ENCODE measurements at regions not wholly inside any gene's neighbourhood (a gene's known extent, or its start where the extent isn't known, plus 50 kb on each side); places are given as distances from the start of the nearest gene placed in this dataset.

- no peak overlapping the region for H3K4me3 ChIP-seq (ENCODE audit: low read length)
- no peak for TF ChIP-seq CTCF (IDR thresholded peaks at IDR 0.05; ENCODE audit: insufficient read depth, low read depth, low read length, missing control alignments)
- DNase-seq (ENCODE audit: low read depth): no peak
Observed at GRCh38 chr2:54372361-54372760, 83.8 kb upstream of the SPTBN1 start.

- no peak for DNase-seq (ENCODE audit: low read depth)
- H3K4me3 ChIP-seq (ENCODE audit: low read length): no peak overlapping the region
- no peak for TF ChIP-seq CTCF (IDR thresholded peaks at IDR 0.05; ENCODE audit: insufficient read depth, low read depth, low read length, missing control alignments)
Observed at GRCh38 chr2:54373855-54374254, 82.3 kb upstream of the SPTBN1 start.

GRCh38 chr2:54374591-54375364, 81.3 kb upstream of the SPTBN1 start:
- TF ChIP-seq CTCF (IDR thresholded peaks at IDR 0.05; ENCODE audit: insufficient read depth, low read depth, low read length, missing control alignments): no peak
- H3K4me3 ChIP-seq (ENCODE audit: low read length): no peak overlapping the region
- DNase-seq (ENCODE audit: low read depth): no peak

- no peak overlapping the region for H3K4me3 ChIP-seq (ENCODE audit: low read length)
- no peak for DNase-seq (ENCODE audit: low read depth)
- no peak for TF ChIP-seq CTCF (IDR thresholded peaks at IDR 0.05; ENCODE audit: insufficient read depth, low read depth, low read length, missing control alignments)
Observed at GRCh38 chr2:54377451-54377850, 78.7 kb upstream of the SPTBN1 start.

GRCh38 chr2:54377901-54378493, 78.1 kb upstream of the SPTBN1 start:
- H3K4me3 ChIP-seq (ENCODE audit: low read length): no peak overlapping the region
- no peak for DNase-seq (ENCODE audit: low read depth)
- TF ChIP-seq CTCF (IDR thresholded peaks at IDR 0.05; ENCODE audit: insufficient read depth, low read depth, low read length, missing control alignments): no peak

GRCh38 chr2:54380670-54381069, 75.5 kb upstream of the SPTBN1 start:
- no peak for TF ChIP-seq CTCF (IDR thresholded peaks at IDR 0.05; ENCODE audit: insufficient read depth, low read depth, low read length, missing control alignments)
- DNase-seq (ENCODE audit: low read depth): peak; percentile 22
- H3K4me3 ChIP-seq (ENCODE audit: low read length): no peak overlapping the region

- TF ChIP-seq CTCF (IDR thresholded peaks at IDR 0.05; ENCODE audit: insufficient read depth, low read depth, low read length, missing control alignments): no peak
- no peak for DNase-seq (ENCODE audit: low read depth)
- H3K4me3 ChIP-seq (ENCODE audit: low read length): no peak overlapping the region
Observed at GRCh38 chr2:54381293-54381692, 74.8 kb upstream of the SPTBN1 start.
